PFSK-1 (cell line): ENCODE measurements at regions not wholly inside any gene's neighbourhood (a gene's known extent, or its start where the extent isn't known, plus 50 kb on each side); places are given as distances from the start of the nearest gene placed in this dataset.

Source experiments
- FOXP2 ChIP-seq: optimal IDR thresholded peaks from 2 replicates; pipeline ENCODE3; 2011; ENCODE audit warnings: borderline replicate concordance, control low read depth, inconsistent platforms; ENCODE audit not compliant: insufficient read depth; ENCODE audit errors: extremely low read length, extremely low read depth
- POLR2AphosphoS5 ChIP-seq: IDR thresholded peaks from 2 replicates; pipeline ENCODE4 v1.6.1; 2012; ENCODE audit warnings: low read depth, mild to moderate bottlenecking, control low read depth, low read length, moderate library complexity
- SIN3A ChIP-seq: IDR thresholded peaks from 2 replicates; pipeline ENCODE4 v1.6.1; 2012; ENCODE audit warnings: mild to moderate bottlenecking, low read length, moderate library complexity, borderline replicate concordance; ENCODE audit not compliant: insufficient read depth
- TAF1 ChIP-seq: IDR thresholded peaks from 2 replicates; pipeline ENCODE4 v1.6.1; 2012; ENCODE audit warnings: low read length, control low read depth, borderline replicate concordance; ENCODE audit not compliant: insufficient read depth
- TF ChIP-seq, protein P1 (sequence below), 2 experiments: IDR thresholded peaks; 2 replicates each; pipeline versions ENCODE4 v1.6.1 to v1.8.0; 2011 to 2012; ENCODE audit warnings: low read depth in 2 of 2, low read length in 2 of 2, control low read depth in 1 of 2, inconsistent platforms in 1 of 2, mild to moderate bottlenecking in 1 of 2, moderate library complexity in 1 of 2; ENCODE audit not compliant: insufficient read depth in 1 of 2

DNA sequence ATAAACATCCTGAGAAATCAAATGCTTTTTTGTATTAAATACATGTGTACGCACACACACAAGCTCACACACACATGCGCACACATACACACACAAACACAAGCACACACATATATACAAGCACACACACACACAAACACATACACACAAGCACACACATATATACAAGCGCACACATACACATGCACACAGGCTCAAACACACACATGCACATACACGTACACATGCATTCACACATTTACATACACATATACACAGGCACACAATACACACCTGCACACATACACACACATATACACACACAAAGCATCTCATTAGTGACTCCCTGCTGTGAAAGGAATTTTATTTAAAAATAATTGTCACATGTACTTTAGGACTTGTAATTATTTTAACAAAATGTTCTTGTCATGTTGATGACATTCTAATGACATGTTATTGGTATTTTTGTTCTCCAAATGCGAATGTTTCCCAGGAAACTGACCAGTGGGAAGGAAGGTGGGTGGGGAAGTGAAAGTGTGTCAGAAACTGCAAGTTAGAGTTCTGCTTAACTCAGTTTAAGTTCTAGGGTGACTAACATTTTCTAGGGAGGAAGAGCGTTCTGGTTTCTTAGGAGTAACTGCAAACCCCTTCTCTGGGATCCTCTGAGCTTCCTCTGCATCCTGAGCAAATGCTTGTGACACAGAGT, 113.9 kb upstream of the ZNF217 start:
- no peak for TF ChIP-seq TAF1
- no peak for TF ChIP-seq FOXP2
- TF ChIP-seq, protein P1, sequence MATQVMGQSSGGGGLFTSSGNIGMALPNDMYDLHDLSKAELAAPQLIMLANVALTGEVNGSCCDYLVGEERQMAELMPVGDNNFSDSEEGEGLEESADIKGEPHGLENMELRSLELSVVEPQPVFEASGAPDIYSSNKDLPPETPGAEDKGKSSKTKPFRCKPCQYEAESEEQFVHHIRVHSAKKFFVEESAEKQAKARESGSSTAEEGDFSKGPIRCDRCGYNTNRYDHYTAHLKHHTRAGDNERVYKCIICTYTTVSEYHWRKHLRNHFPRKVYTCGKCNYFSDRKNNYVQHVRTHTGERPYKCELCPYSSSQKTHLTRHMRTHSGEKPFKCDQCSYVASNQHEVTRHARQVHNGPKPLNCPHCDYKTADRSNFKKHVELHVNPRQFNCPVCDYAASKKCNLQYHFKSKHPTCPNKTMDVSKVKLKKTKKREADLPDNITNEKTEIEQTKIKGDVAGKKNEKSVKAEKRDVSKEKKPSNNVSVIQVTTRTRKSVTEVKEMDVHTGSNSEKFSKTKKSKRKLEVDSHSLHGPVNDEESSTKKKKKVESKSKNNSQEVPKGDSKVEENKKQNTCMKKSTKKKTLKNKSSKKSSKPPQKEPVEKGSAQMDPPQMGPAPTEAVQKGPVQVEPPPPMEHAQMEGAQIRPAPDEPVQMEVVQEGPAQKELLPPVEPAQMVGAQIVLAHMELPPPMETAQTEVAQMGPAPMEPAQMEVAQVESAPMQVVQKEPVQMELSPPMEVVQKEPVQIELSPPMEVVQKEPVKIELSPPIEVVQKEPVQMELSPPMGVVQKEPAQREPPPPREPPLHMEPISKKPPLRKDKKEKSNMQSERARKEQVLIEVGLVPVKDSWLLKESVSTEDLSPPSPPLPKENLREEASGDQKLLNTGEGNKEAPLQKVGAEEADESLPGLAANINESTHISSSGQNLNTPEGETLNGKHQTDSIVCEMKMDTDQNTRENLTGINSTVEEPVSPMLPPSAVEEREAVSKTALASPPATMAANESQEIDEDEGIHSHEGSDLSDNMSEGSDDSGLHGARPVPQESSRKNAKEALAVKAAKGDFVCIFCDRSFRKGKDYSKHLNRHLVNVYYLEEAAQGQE (IDR thresholded peaks at IDR 0.05; ENCODE audit: insufficient read depth in 1 of 2, low read depth in 2 of 2, low read length in 2 of 2): no peak
- TF ChIP-seq SIN3A: no peak
- no peak for TF ChIP-seq POLR2AphosphoS5

DNA sequence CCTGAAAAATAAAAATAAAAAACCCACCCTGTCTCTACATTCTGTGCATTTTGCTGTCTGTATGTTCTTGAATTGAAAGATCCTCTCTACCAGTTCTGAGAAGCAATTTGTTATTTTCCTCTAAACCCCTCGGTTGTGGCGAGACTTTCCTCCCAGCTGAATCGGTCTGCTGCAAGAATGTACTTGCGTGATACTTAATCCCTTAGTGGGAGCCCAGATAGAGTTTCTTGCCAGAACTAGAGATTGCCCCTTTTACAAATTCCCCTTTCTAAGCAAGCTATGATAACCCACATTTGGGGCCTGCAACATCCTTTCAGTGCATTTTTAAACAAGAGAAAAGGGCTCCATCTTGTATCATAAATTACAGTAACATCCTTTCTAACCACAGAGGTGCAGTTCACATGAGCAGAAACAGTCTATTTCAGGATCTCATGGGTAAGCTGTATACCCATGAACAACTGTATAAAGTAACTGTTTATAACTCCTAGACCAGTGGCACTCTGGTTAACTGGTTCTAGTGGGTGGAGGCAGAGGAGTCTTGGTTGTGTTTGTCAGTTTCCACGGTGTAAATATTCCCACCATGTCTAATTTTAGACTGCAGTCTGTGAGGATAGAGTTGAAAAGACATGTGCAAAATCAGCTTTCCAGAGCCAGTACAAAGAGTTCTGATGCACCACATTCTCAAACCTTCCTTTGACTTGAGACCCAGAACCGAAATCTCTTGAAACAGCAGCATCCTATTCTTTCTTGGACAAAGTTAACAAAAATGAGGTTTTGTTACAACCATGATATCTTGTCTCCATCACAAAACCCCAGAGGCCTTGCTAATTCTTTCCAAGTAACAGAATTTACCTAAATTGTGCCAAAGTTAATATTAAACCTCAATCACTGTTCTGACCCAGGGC, 113.1 kb upstream of the ZNF217 start:
- TF ChIP-seq POLR2AphosphoS5 (no peak), FOXP2 (no peak), SIN3A (no peak), TAF1 (no peak)
- TF ChIP-seq, protein P1 (IDR thresholded peaks at IDR 0.05; ENCODE audit: insufficient read depth in 1 of 2, low read depth in 2 of 2, low read length in 2 of 2): no peak

DNA sequence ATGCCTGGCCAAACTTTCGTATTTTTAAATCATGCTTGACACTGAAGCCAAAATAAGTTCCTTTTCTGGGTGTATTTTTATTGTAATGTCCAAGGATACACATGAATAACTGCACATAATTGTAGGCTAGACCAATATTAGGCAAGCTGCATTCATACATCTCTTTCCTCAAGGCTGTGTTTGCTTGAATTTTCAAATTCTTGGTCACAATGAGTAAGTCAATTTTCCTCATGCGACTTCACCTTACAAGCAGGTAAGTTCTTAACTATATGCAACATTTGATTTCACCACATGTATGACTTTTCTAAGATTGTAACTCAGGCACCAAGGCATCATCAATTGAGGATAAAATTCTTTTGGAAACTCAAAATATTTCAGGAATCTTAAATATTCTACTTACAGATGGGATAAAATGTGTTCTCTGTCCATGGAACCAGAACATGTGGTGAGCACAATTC, 112.4 kb upstream of the ZNF217 start:
- TF ChIP-seq SIN3A (no peak), FOXP2 (no peak), TAF1 (no peak), POLR2AphosphoS5 (no peak)
- TF ChIP-seq, protein P1 (IDR thresholded peaks at IDR 0.05; ENCODE audit: insufficient read depth in 1 of 2, low read depth in 2 of 2, low read length in 2 of 2): no peak

DNA sequence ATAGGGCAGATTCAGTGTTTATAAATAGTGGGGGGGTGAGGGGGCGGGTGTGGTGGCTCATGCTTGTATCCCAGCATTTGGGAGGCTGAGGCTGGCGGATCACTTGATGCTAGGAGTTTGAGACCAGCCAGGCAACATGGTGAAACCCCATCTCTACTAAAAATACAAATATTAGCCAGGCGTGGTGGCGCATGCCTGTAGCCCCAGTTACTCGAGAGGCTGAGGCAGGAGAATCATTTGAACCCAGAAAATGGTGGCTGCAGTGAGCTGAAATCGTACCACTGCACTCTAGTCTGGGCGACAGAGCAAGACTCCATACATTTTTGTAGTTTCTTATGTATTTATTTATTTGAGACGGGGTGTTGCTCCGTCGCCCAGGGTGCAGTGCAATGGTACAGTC, 109.0 kb upstream of the ZNF217 start:
- TF ChIP-seq FOXP2 (no peak), TAF1 (no peak), SIN3A (no peak), POLR2AphosphoS5 (no peak)
- TF ChIP-seq, protein P1 (IDR thresholded peaks at IDR 0.05; ENCODE audit: insufficient read depth in 1 of 2, low read depth in 2 of 2, low read length in 2 of 2): no peak
